Neural progenitor cell (in vitro differentiated cells): ENCODE measurements at regions not wholly inside any gene's neighbourhood (a gene's known extent, or its start where the extent isn't known, plus 50 kb on each side); places are given as distances from the start of the nearest gene placed in this dataset.

Experiments
- DNase-seq: peaks from one replicate; pipeline ENCODE4 v3.0.0-alpha.2; 2016; ENCODE audit warnings: low spot score
- H2AFZ ChIP-seq: fragments of 200-600 bp; sonication (generic); replicated peaks from 2 replicates; pipeline ENCODE4 v1.6.1; 2016; ENCODE audit warnings: antibody characterized with exemption
- H3F3A ChIP-seq: fragments of 200-600 bp; sonication (generic); 2 replicates; pipeline ENCODE4 v1.6.1; 2016; ENCODE audit warnings: antibody characterized with exemption, low read depth
- H3K27ac ChIP-seq: fragments of 200-600 bp; sonication (generic); 2 replicates; pipeline ENCODE4 v1.5.1; 2016; ENCODE audit warnings: mild to moderate bottlenecking
- H3K27me3 ChIP-seq: fragments of 200-600 bp; sonication (generic); 2 replicates; pipeline ENCODE4 v1.6.1; 2016; ENCODE audit warnings: mild to moderate bottlenecking, moderate library complexity
- H3K36me3 ChIP-seq: fragments of 200-600 bp; sonication (generic); 2 replicates; pipeline ENCODE4 v1.5.1; 2016
- H3K4me1 ChIP-seq: fragments of 200-600 bp; sonication (generic); 2 replicates; pipeline ENCODE4 v1.6.1; 2016; ENCODE audit warnings: mixed run types
- H3K4me2 ChIP-seq: fragments of 200-600 bp; sonication (generic); 2 replicates; pipeline ENCODE4 v1.6.1; 2016
- H3K4me3 ChIP-seq: fragments of 200-600 bp; sonication (generic); 2 replicates; pipeline ENCODE4 v1.5.1; 2016
- H3K79me2 ChIP-seq: fragments of 200-600 bp; sonication (generic); 2 replicates; pipeline ENCODE4 v1.6.1; 2016; ENCODE audit warnings: low read depth
- H3K9ac ChIP-seq: fragments of 200-600 bp; sonication (generic); 2 replicates; pipeline ENCODE4 v1.6.1; 2016
- H3K9me3 ChIP-seq: fragments of 200-600 bp; sonication (generic); 2 replicates; pipeline ENCODE4 v1.5.1; 2016; ENCODE audit warnings: low read depth
- H4K20me1 ChIP-seq: fragments of 200-600 bp; sonication (generic); 2 replicates; pipeline ENCODE4 v1.6.1; 2016; ENCODE audit warnings: low read depth
- H3K27ac Mint-ChIP-seq: 3 replicates; pipeline ENCODE4 v1.8.0; 2021; ENCODE audit warnings: mixed read lengths
- H3K27me3 Mint-ChIP-seq: 2 replicates; pipeline ENCODE4 v1.8.0; 2022; ENCODE audit warnings: low read depth, mild to moderate bottlenecking, inconsistent platforms, moderate library complexity, mixed read lengths; ENCODE audit not compliant: insufficient read depth
- H3K36me3 Mint-ChIP-seq: 3 replicates; pipeline ENCODE4 v1.8.0; 2021; ENCODE audit warnings: mixed read lengths
- H3K4me1 Mint-ChIP-seq: 3 replicates; pipeline ENCODE4 v1.8.0; 2021; ENCODE audit warnings: mixed read lengths
- H3K4me3 Mint-ChIP-seq: 3 replicates; pipeline ENCODE4 v1.8.0; 2021; ENCODE audit warnings: mild to moderate bottlenecking, moderate library complexity, mixed read lengths
- H3K9me3 Mint-ChIP-seq: 3 replicates; pipeline ENCODE4 v1.8.0; 2020; ENCODE audit warnings: mixed read lengths
- CTCF ChIP-seq: fragments of 200-600 bp; sonication (generic); IDR thresholded peaks from 2 replicates; pipeline ENCODE4 v1.5.1; 2017; ENCODE audit warnings: antibody characterized with exemption, mild to moderate bottlenecking
- EZH2 ChIP-seq: fragments of 200-600 bp; sonication (generic); IDR thresholded peaks from 2 replicates; pipeline ENCODE4 v1.6.1; 2017; ENCODE audit warnings: antibody characterized with exemption, mild to moderate bottlenecking, moderate library complexity
- EZH2phosphoT487 ChIP-seq: fragments of 200-600 bp; sonication (generic); IDR thresholded peaks from 2 replicates; pipeline ENCODE4 v1.6.1; 2017; ENCODE audit warnings: antibody characterized with exemption

- DNase-seq = no peak
- Histone ChIP-seq H3K9ac (no peak overlapping the region), H3K9me3 (no peaks in the 10 kb centered on the region), H3K36me3 (no peaks in the 10 kb centered on the region), H3K27me3 (no peaks in the 10 kb centered on the region), H3K27ac (no peak overlapping the region), H2AFZ (no peak overlapping the region), H3K4me2 (no peak overlapping the region), H4K20me1 (no peaks in the 10 kb centered on the region), H3K4me3 (no peak overlapping the region), H3F3A (peaks cover 19% of the 10 kb centered on the region), H3K79me2 (no peaks in the 10 kb centered on the region), H3K4me1 (peaks cover 29% of the 10 kb centered on the region)
- no peak overlapping the region for H3K4me3 Mint-ChIP-seq
- H3K27me3 Mint-ChIP-seq = peaks cover 3% of the 10 kb centered on the region
- no peaks in the 10 kb centered on the region for H3K36me3 Mint-ChIP-seq
- peaks cover 4% of the 10 kb centered on the region for H3K9me3 Mint-ChIP-seq
- H3K4me1 Mint-ChIP-seq = peaks cover 6% of the 10 kb centered on the region
- no peak for TF ChIP-seq CTCF
- no peak for TF ChIP-seq EZH2
- TF ChIP-seq EZH2phosphoT487 = no peak
- no peak overlapping the region for H3K27ac Mint-ChIP-seq
Measured at GRCh38 chr12:93163260-93164036, 214.3 kb upstream of the NUDT4 start.

GRCh38 chr12:93164103-93164880 lies 213.4 kb upstream of the NUDT4 start:
- H3K79me2 ChIP-seq = no peaks in the 10 kb centered on the region
- no peak overlapping the region for H3K4me3 ChIP-seq
- H3K27me3 ChIP-seq = no peaks in the 10 kb centered on the region
- H3K9ac ChIP-seq = no peak overlapping the region
- TF ChIP-seq CTCF (no peak), EZH2 (no peak), EZH2phosphoT487 (no peak)
- H3K27ac Mint-ChIP-seq = no peak overlapping the region
- peaks cover 3% of the 10 kb centered on the region for H3K27me3 Mint-ChIP-seq
- peaks cover 31% of the 10 kb centered on the region for H3K4me1 ChIP-seq
- H3K9me3 ChIP-seq = no peaks in the 10 kb centered on the region
- H3K4me2 ChIP-seq = no peak overlapping the region
- peaks cover 19% of the 10 kb centered on the region for H3F3A ChIP-seq
- H3K27ac ChIP-seq = no peak overlapping the region
- peaks cover 6% of the 10 kb centered on the region for H3K4me1 Mint-ChIP-seq
- no peaks in the 10 kb centered on the region for H3K36me3 ChIP-seq
- H3K9me3 Mint-ChIP-seq = peaks cover 2% of the 10 kb centered on the region
- no peaks in the 10 kb centered on the region for H3K36me3 Mint-ChIP-seq
- DNase-seq = no peak
- no peak overlapping the region for H2AFZ ChIP-seq
- H3K4me3 Mint-ChIP-seq = no peak overlapping the region
- no peaks in the 10 kb centered on the region for H4K20me1 ChIP-seq

- Histone ChIP-seq H3K36me3 (no peaks in the 10 kb centered on the region), H3K79me2 (no peaks in the 10 kb centered on the region), H3K27me3 (no peaks in the 10 kb centered on the region), H3K9me3 (no peaks in the 10 kb centered on the region), H4K20me1 (no peaks in the 10 kb centered on the region), H2AFZ (no peak overlapping the region), H3K27ac (peak overlapping the region; percentile 51), H3K4me2 (peak overlapping the region; percentile 39), H3K9ac (no peak overlapping the region), H3F3A (peaks cover 19% of the 10 kb centered on the region), H3K4me1 (peaks cover 31% of the 10 kb centered on the region), H3K4me3 (no peak overlapping the region)
- Mint-ChIP-seq H3K4me3 (no peak overlapping the region), H3K27ac (no peak overlapping the region), H3K36me3 (no peaks in the 10 kb centered on the region), H3K9me3 (peaks cover 2% of the 10 kb centered on the region), H3K27me3 (peaks cover 3% of the 10 kb centered on the region), H3K4me1 (peaks cover 6% of the 10 kb centered on the region)
- peak; percentile 51 for DNase-seq
- TF ChIP-seq EZH2phosphoT487 = no peak
- no peak for TF ChIP-seq EZH2
- no peak for TF ChIP-seq CTCF
Measured at GRCh38 chr12:93165384-93165932, 212.3 kb upstream of the NUDT4 start.
